MCF 10A (cell line): ENCODE measurements at regions not wholly inside any gene's neighbourhood (a gene's known extent, or its start where the extent isn't known, plus 50 kb on each side); places are given as distances from the start of the nearest gene placed in this dataset.
A peak's percentile ranks its signal among the peaks of the same experiment; 100 is the strongest.

Source experiments
- BruUV-seq: library from RNA; stranded (reverse); fragments of 400-500 nt; replicated peaks from 2 replicates; lab custom pipeline; 2021; lab: Mats Ljungman, UMichigan
- CTCF ChIA-PET: fragments of 300-600 bp; sonication (Branson Sonifier 250); formaldehyde crosslinking; extraction: SDS; loops from one replicate; lab custom pipeline; 2021; ENCODE audit warnings: antibody characterized with exemption, inconsistent platforms; lab: Yijun Ruan, JAX
- POLR2A ChIA-PET: fragments of 300-600, 350-650 bp; sonication (Branson Sonifier 250); formaldehyde crosslinking; extraction: SDS; loops from one replicate; lab custom pipeline; 2020; ENCODE audit warnings: antibody characterized with exemption, inconsistent platforms; lab: Yijun Ruan, JAX
- DNase-seq: peaks from one replicate; pipeline ENCODE4 v3.0.0-alpha.2; 2018; ENCODE audit not compliant: unreplicated experiment
- H3K27ac Mint-ChIP-seq: one replicate; pipeline ENCODE4 v1.8.0; 2022; ENCODE audit warnings: mild to moderate bottlenecking, low read depth, mixed read lengths; ENCODE audit not compliant: unreplicated experiment
- H3K27me3 Mint-ChIP-seq: one replicate; pipeline ENCODE4 v1.8.0; 2022; ENCODE audit warnings: mixed read lengths; ENCODE audit not compliant: insufficient read depth, unreplicated experiment
- H3K36me3 Mint-ChIP-seq: one replicate; pipeline ENCODE4 v1.8.0; 2022; ENCODE audit warnings: mild to moderate bottlenecking, moderate library complexity, mixed read lengths; ENCODE audit not compliant: insufficient read depth, unreplicated experiment
- H3K4me1 Mint-ChIP-seq: one replicate; pipeline ENCODE4 v1.8.0; 2022; ENCODE audit warnings: mixed read lengths; ENCODE audit not compliant: insufficient read depth, unreplicated experiment
- H3K4me3 Mint-ChIP-seq: one replicate; pipeline ENCODE4 v1.8.0; 2022; ENCODE audit warnings: mild to moderate bottlenecking, moderate library complexity, mixed read lengths; ENCODE audit not compliant: unreplicated experiment
- H3K9me3 Mint-ChIP-seq: one replicate; pipeline ENCODE4 v1.8.0; 2022; ENCODE audit warnings: mixed read lengths; ENCODE audit not compliant: unreplicated experiment
- intact Hi-C: fragments of 100-400 bp; cut with micrococcal nuclease; formaldehyde crosslinking; loops from 2 replicates; pipeline ENCODE4 v1.14.1; 2022
- TF ChIP-seq, protein P1 (sequence below): fragments of 200-600 bp; IDR thresholded peaks from one replicate; pipeline ENCODE4 v1.8.0; 2022; ENCODE audit warnings: antibody characterized with exemption, mild to moderate bottlenecking; ENCODE audit not compliant: unreplicated experiment

DNA sequence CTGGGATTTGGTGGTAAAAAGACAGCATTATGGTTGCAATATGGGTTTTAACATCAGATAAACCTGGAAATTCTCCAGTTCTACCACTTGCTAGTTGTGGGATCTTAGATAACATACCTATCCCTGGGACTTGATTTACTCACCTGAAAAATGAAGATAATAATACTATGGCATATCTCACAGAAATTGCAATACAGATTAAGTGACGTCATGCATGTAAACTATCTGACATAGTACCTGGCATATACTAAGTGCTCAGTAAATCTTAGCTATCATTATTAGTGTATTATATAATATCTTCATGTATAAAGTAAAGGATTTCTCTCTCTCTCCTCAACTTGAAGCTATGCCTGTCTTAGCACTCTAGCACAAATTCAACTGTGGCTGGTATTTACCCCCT is 192.5 kb downstream of the PCDH19 start:
- CTCF ChIA-PET = interaction anchor here (0.6 kb wide), 1 partner anchor 89 kb away, joined by 4 read pairs; no protein-coding TSS in a partner anchor
- BruUV-seq = no TSS peak
- intact Hi-C loops = no loop called here

DNA sequence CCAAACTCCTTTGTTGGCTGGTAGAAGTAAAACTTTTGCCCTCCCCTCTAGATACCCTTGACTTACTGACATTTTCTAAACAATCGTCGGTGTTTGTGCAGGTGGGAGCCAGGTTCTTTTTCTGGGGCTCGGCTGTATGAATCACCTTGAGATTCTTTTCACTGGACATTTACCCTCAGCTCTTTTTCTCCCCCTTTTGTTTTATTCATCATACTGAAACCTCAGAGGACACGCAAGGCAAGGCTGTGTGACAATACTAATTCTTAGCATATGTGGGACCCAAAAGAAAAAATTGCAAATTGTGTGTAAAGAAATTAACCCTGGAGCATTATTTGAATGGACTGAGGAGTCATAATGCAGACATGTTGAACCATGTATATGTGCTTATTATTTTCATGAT is 194.0 kb downstream of the PCDH19 start:
- CTCF ChIA-PET = no interaction called here
- Mint-ChIP-seq H3K27me3 (peaks cover 47% of the 10 kb centered on the region), H3K4me1 (no peaks in the 10 kb centered on the region), H3K27ac (no peak overlapping the region), H3K9me3 (peaks cover 7% of the 10 kb centered on the region), H3K4me3 (no peak overlapping the region), H3K36me3 (no peaks in the 10 kb centered on the region)
- POLR2A ChIA-PET = no interaction called here
- no TSS peak for BruUV-seq
- intact Hi-C loops = no loop called here
- TF ChIP-seq, protein P1, sequence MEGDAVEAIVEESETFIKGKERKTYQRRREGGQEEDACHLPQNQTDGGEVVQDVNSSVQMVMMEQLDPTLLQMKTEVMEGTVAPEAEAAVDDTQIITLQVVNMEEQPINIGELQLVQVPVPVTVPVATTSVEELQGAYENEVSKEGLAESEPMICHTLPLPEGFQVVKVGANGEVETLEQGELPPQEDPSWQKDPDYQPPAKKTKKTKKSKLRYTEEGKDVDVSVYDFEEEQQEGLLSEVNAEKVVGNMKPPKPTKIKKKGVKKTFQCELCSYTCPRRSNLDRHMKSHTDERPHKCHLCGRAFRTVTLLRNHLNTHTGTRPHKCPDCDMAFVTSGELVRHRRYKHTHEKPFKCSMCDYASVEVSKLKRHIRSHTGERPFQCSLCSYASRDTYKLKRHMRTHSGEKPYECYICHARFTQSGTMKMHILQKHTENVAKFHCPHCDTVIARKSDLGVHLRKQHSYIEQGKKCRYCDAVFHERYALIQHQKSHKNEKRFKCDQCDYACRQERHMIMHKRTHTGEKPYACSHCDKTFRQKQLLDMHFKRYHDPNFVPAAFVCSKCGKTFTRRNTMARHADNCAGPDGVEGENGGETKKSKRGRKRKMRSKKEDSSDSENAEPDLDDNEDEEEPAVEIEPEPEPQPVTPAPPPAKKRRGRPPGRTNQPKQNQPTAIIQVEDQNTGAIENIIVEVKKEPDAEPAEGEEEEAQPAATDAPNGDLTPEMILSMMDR = no peak
- no peak for DNase-seq

More for the DNA sequence above, 192.5 kb downstream of the PCDH19 start:
- Mint-ChIP-seq H3K27me3 (peaks cover 35% of the 10 kb centered on the region), H3K4me1 (no peaks in the 10 kb centered on the region), H3K36me3 (no peaks in the 10 kb centered on the region), H3K4me3 (no peak overlapping the region), H3K9me3 (no peaks in the 10 kb centered on the region), H3K27ac (no peak overlapping the region)
- DNase-seq = no peak
- TF ChIP-seq, protein P1 = no peak
- POLR2A ChIA-PET = interaction anchor here (1.6 kb wide), 1 partner anchor 10 kb away, joined by 7 read pairs; no protein-coding TSS in a partner anchor

DNA sequence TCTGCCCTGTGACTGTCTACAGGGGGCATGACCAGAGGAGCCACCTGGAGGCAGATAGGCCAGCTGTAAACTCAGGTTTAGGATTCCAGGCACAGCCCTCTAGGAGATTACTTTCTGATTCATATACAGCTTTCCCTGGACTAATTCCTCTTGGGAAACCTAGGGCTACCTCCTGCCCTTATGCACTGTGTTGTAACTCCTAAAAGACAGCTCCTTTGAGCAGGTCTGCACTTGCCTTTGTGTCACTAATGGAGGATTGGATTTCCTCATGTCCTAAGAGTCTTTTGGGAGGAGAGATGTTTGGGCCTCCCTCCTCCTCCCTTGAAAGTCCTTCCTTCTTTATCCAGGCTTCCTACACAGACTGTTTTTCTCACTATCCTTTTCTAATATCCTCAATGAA is 202.0 kb downstream of the PCDH19 start:
- DNase-seq = peak; percentile 84
- ChIA-PET CTCF (interaction anchor here (1.0 to 1.2 kb wide), 2 partner anchors 15 to 108 kb away, joined by 3 read pairs; no protein-coding TSS in a partner anchor), POLR2A (interaction anchor here (0.6 to 1.6 kb wide), 6 partner anchors 10 to 145 kb away, joined by 3 to 7 read pairs (median 4); no protein-coding TSS in a partner anchor)
- peaks cover 35% of the 10 kb centered on the region for H3K27me3 Mint-ChIP-seq
- peaks cover 5% of the 10 kb centered on the region for H3K4me1 Mint-ChIP-seq
- TF ChIP-seq, protein P1 = no peak
- no peaks in the 10 kb centered on the region for H3K36me3 Mint-ChIP-seq
- no peak overlapping the region for H3K4me3 Mint-ChIP-seq
- peak overlapping the region; percentile 53 for H3K27ac Mint-ChIP-seq
- H3K9me3 Mint-ChIP-seq = peaks cover 7% of the 10 kb centered on the region
- intact Hi-C loops = no loop called here
- no TSS peak for BruUV-seq

DNA sequence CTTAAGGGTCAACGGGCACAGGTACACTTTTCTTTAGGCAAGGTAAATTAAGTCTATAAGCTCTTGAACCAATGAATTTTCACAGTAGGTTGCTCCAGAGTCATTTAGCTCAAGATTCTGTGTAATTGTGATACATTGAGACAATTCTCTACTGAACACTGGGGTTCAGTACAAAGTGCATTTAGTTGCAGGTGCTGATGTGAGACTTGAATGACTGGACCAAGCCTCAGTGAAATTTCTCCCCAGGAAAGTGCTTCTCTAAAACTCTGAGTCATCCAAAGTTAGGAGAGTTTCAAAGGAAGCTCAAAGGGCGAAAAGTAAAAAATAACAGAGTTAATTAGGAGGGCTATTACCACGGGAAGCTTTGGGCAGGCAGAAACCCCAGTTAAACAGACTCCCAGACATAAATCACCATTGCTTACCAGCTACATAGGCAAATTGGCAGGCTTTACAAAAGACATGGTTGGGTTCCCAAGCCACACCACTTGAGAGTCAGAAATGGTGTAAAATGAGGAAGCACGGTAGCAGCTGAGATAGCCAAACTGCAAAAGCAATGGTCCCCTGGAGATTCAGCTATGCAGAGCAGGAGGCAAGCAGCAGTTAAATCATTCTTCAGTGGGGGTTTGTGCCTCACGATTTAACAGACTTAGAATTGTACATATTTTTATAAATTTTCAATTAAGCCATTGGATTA is 202.6 kb downstream of the PCDH19 start:
- intact Hi-C loops = no loop called here
- H3K9me3 Mint-ChIP-seq = peaks cover 7% of the 10 kb centered on the region
- CTCF ChIA-PET = interaction anchor here (1.0 to 1.2 kb wide), 2 partner anchors 15 to 109 kb away, joined by 3 read pairs; no protein-coding TSS in a partner anchor
- no peaks in the 10 kb centered on the region for H3K36me3 Mint-ChIP-seq
- DNase-seq = no peak
- POLR2A ChIA-PET = interaction anchor here (0.7 to 1.6 kb wide), 6 partner anchors 11 to 146 kb away, joined by 3 to 7 read pairs (median 4); no protein-coding TSS in a partner anchor
- no TSS peak for BruUV-seq
- no peak overlapping the region for H3K4me3 Mint-ChIP-seq
- peaks cover 35% of the 10 kb centered on the region for H3K27me3 Mint-ChIP-seq
- peaks cover 5% of the 10 kb centered on the region for H3K4me1 Mint-ChIP-seq
- H3K27ac Mint-ChIP-seq = no peak overlapping the region
- TF ChIP-seq, protein P1 = no peak
